Gastrocnemius medialis (tissue), 4 donors: ENCODE measurements at regions not wholly inside any gene's neighbourhood (a gene's known extent, or its start where the extent isn't known, plus 50 kb on each side); places are given as distances from the start of the nearest gene placed in this dataset.

Source experiments
- ATAC-seq, 2 donors: fragments of 150-250 bp; one replicate each; pipeline ENCODE4 v1.9.1; 2016
- DNase-seq, 2 donors: peaks; one replicate each; pipeline ENCODE4 v3.0.0-alpha.2; 2019
- H3K27ac ChIP-seq, 4 donors: fragments of 200-600 bp; sonication (generic); 1 replicate in 1 of 4; 2 replicates in 3 of 4; pipeline ENCODE4 v1.5.1; 2016 to 2018; ENCODE audit warnings: mild to moderate bottlenecking in 2 of 4, moderate library complexity in 1 of 4
- H3K27me3 ChIP-seq, 3 donors: fragments of 200-600 bp; sonication (generic) in 2 of 3; 1 replicate in 1 of 3; 2 replicates in 2 of 3; pipeline versions ENCODE4 v1.5.1 to v1.6.0; 2016 to 2019; ENCODE audit warnings: mild to moderate bottlenecking in 1 of 3, moderate library complexity in 1 of 3
- H3K36me3 ChIP-seq, 2 donors: fragments of 200-600 bp; sonication (generic) in 1 of 2; one replicate each; pipeline ENCODE4 v1.5.1; 2017 to 2018
- H3K4me1 ChIP-seq, 2 donors: fragments of 200-600 bp; sonication (generic) in 1 of 2; one replicate each; pipeline ENCODE4 v1.5.1; 2016 to 2017; ENCODE audit warnings: mild to moderate bottlenecking in 2 of 2
- H3K4me3 ChIP-seq, 4 donors: fragments of 200-600 bp; sonication (generic) in 3 of 4; 1 replicate in 1 of 4; 2 replicates in 3 of 4; pipeline ENCODE4 v1.5.1; 2016 to 2019; ENCODE audit warnings: mild to moderate bottlenecking in 2 of 4
- H3K9me3 ChIP-seq, 3 donors: fragments of 200-600 bp; sonication (generic) in 2 of 3; 1 replicate in 1 of 3; 2 replicates in 2 of 3; pipeline ENCODE4 v1.5.1; 2016 to 2019
- POLR2A ChIP-seq, 2 donors: fragments of 450-650 bp; IDR thresholded peaks; one replicate each; pipeline ENCODE4 v1.6.1; 2017; ENCODE audit warnings: antibody characterized with exemption in 2 of 2, mild to moderate bottlenecking in 2 of 2, moderate library complexity in 2 of 2
- in situ Hi-C, 4 donors: fragments of 200-750 bp; cut with MboI; loops; one replicate each; pipeline versions ENCODE4 v1.15.0 to v1.8.0; 2017; ENCODE audit warnings: low sequenced_read_pairs in 4 of 4
- intact Hi-C: fragments of 100-400 bp; cut with DNase I; formaldehyde crosslinking; loops from one replicate; pipeline ENCODE4 v1.15.1; 2023; ENCODE audit warnings: low total_unique reads
- TF ChIP-seq, protein P1 (sequence below), 5 experiments: fragments of 450-650 bp in 3 of 5; fragments of 200-600 bp in 2 of 5; sonication (generic) in 2 of 5; IDR thresholded peaks in 4 of 5; conservative IDR thresholded peaks in 1 of 5; 1 replicate in 4 of 5; 2 replicates in 1 of 5; pipeline ENCODE4 v1.5.1; 2016 to 2019; ENCODE audit warnings: antibody characterized with exemption in 5 of 5, mild to moderate bottlenecking in 3 of 5, moderate library complexity in 3 of 5

DNA sequence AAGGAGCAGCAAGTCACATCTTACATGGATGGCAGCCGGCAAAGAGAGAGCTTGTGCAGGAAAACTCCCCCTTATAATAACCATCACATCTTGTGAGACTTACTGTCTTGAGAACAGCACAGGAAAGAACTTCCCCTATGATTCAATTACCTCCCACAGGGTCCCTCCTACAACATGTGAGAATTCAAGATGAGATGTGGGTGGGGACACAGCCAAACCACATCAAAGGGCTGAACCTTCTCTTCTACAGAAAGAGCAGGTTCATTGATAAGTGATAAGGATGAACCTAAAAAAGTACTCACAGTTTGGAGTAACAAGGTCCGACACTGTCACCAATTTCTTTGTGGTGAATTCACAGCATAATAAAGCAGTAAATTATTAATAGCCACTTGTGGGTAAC, 422.2 kb upstream of the FSIP2 start:
- in situ Hi-C loops (no loop called here), intact Hi-C loops (no loop called here)
- TF ChIP-seq, protein P1, sequence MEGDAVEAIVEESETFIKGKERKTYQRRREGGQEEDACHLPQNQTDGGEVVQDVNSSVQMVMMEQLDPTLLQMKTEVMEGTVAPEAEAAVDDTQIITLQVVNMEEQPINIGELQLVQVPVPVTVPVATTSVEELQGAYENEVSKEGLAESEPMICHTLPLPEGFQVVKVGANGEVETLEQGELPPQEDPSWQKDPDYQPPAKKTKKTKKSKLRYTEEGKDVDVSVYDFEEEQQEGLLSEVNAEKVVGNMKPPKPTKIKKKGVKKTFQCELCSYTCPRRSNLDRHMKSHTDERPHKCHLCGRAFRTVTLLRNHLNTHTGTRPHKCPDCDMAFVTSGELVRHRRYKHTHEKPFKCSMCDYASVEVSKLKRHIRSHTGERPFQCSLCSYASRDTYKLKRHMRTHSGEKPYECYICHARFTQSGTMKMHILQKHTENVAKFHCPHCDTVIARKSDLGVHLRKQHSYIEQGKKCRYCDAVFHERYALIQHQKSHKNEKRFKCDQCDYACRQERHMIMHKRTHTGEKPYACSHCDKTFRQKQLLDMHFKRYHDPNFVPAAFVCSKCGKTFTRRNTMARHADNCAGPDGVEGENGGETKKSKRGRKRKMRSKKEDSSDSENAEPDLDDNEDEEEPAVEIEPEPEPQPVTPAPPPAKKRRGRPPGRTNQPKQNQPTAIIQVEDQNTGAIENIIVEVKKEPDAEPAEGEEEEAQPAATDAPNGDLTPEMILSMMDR (IDR thresholded peaks at IDR 0.05 in 4 of 5, conservative IDR thresholded peaks at IDR 0.05 in 1 of 5) = no peak
- no peak for TF ChIP-seq POLR2A (IDR thresholded peaks at IDR 0.05)
- Histone ChIP-seq H3K27ac (no peak overlapping the region), H3K4me3 (no peak overlapping the region), H3K27me3 (no peaks in the 10 kb centered on the region), H3K36me3 (no peaks in the 10 kb centered on the region), H3K9me3 (no peaks in the 10 kb centered on the region), H3K4me1 (no peaks in the 10 kb centered on the region)
- ATAC-seq (no peak), DNase-seq (no peak)

GRCh38 chr2:185318271-185318724, 420.3 kb upstream of the FSIP2 start:
- H3K9me3 ChIP-seq = no peaks in the 10 kb centered on the region
- no peaks in the 10 kb centered on the region for H3K27me3 ChIP-seq
- no peak overlapping the region for H3K4me3 ChIP-seq
- ATAC-seq (no peak), DNase-seq (no peak)
- H3K4me1 ChIP-seq = no peaks in the 10 kb centered on the region
- intact Hi-C loops (no loop called here), in situ Hi-C loops (no loop called here)
- no peak overlapping the region for H3K27ac ChIP-seq
- TF ChIP-seq, protein P1 (IDR thresholded peaks at IDR 0.05 in 4 of 5, conservative IDR thresholded peaks at IDR 0.05 in 1 of 5) = no peak
- TF ChIP-seq POLR2A (IDR thresholded peaks at IDR 0.05) = no peak
- H3K36me3 ChIP-seq = no peaks in the 10 kb centered on the region

GRCh38 chr2:185335879-185336278, 402.7 kb upstream of the FSIP2 start:
- Histone ChIP-seq H3K27me3 (no peaks in the 10 kb centered on the region), H3K4me3 (no peak overlapping the region), H3K36me3 (no peaks in the 10 kb centered on the region), H3K9me3 (no peaks in the 10 kb centered on the region), H3K4me1 (no peaks in the 10 kb centered on the region), H3K27ac (no peak overlapping the region)
- intact Hi-C loops = no loop called here
- ATAC-seq = no peak
- no peak for DNase-seq
- in situ Hi-C loops = no loop called here
- TF ChIP-seq, protein P1 (IDR thresholded peaks at IDR 0.05 in 4 of 5, conservative IDR thresholded peaks at IDR 0.05 in 1 of 5) = no peak
- no peak for TF ChIP-seq POLR2A (IDR thresholded peaks at IDR 0.05)

- ATAC-seq = no peak
- intact Hi-C loops = no loop called here
- Histone ChIP-seq H3K9me3 (no peaks in the 10 kb centered on the region), H3K36me3 (no peaks in the 10 kb centered on the region), H3K27me3 (no peaks in the 10 kb centered on the region), H3K27ac (no peak overlapping the region), H3K4me1 (no peaks in the 10 kb centered on the region), H3K4me3 (no peak overlapping the region)
- no peak for DNase-seq
- TF ChIP-seq POLR2A (IDR thresholded peaks at IDR 0.05) = no peak
- TF ChIP-seq, protein P1 (IDR thresholded peaks at IDR 0.05 in 4 of 5, conservative IDR thresholded peaks at IDR 0.05 in 1 of 5) = no peak
- in situ Hi-C loops = no loop called here
Measured at GRCh38 chr2:185337033-185337432, 401.6 kb upstream of the FSIP2 start.

- ATAC-seq = no peak
Measured at GRCh38 chr2:185338104-185338503, 400.5 kb upstream of the FSIP2 start.

More at GRCh38 chr2:185338104-185338503, 400.5 kb upstream of the FSIP2 start:
- Histone ChIP-seq H3K4me3 (no peak overlapping the region), H3K9me3 (no peaks in the 10 kb centered on the region), H3K27ac (no peak overlapping the region), H3K36me3 (no peaks in the 10 kb centered on the region), H3K4me1 (no peaks in the 10 kb centered on the region), H3K27me3 (no peaks in the 10 kb centered on the region)
- intact Hi-C loops = no loop called here
- no peak for DNase-seq
- TF ChIP-seq POLR2A (IDR thresholded peaks at IDR 0.05) = no peak
- in situ Hi-C loops = no loop called here
